Body of pancreas (tissue), 4 donors: ENCODE measurements at regions not wholly inside any gene's neighbourhood (a gene's known extent, or its start where the extent isn't known, plus 50 kb on each side); places are given as distances from the start of the nearest gene placed in this dataset.

ENCODE experiments used
- ATAC-seq: fragments of 150-250 bp; one replicate; pipeline ENCODE4 v1.9.1; 2016
- DNase-seq, 4 donors: peaks; one replicate each; pipeline ENCODE4 v3.0.0-alpha.2; 2019
- H3K27ac ChIP-seq, 4 donors: fragments of 200-600 bp; sonication (generic); 1 replicate in 3 of 4; 2 replicates in 1 of 4; pipeline versions ENCODE4 v1.5.1 to v1.6.1; 2016 to 2019; ENCODE audit warnings: mild to moderate bottlenecking in 1 of 4, mixed read lengths in 1 of 4, moderate library complexity in 1 of 4
- H3K27me3 ChIP-seq, 2 donors: fragments of 200-600 bp; sonication (generic); one replicate each; pipeline ENCODE4 v1.6.0; 2016; ENCODE audit warnings: mild to moderate bottlenecking in 1 of 2
- H3K36me3 ChIP-seq, 2 donors: fragments of 200-600 bp; sonication (generic); replicated peaks in 1 of 2; 2 replicates each; pipeline ENCODE4 v1.5.1; 2016; ENCODE audit warnings: low read depth in 2 of 2; ENCODE audit not compliant: insufficient read depth in 1 of 2
- H3K4me1 ChIP-seq: fragments of 200-600 bp; sonication (generic); one replicate; pipeline ENCODE4 v1.6.0; 2016
- H3K4me3 ChIP-seq, 2 donors: fragments of 200-600 bp; sonication (generic); 1 replicate in 1 of 2; 2 replicates in 1 of 2; pipeline ENCODE4 v1.5.1; 2016 to 2019
- H3K9me3 ChIP-seq, 3 donors: fragments of 200-600 bp; sonication (generic); 1 replicate in 2 of 3; 2 replicates in 1 of 3; pipeline ENCODE4 v1.5.1; 2016
- POLR2A ChIP-seq, 3 donors: fragments of 450-650 bp; IDR thresholded peaks; one replicate each; pipeline ENCODE4 v1.6.1; 2016; ENCODE audit warnings: antibody characterized with exemption in 3 of 3, mild to moderate bottlenecking in 2 of 3
- WGBS, 2 donors: methylation state at CpG; one replicate each; pipeline ENCODE4 v1.1.5; 2017; 5-methylcytosine and 5-hydroxymethylcytosine counted together
- intact Hi-C: fragments of 100-400 bp; cut with DNase I; formaldehyde crosslinking; loops from one replicate; pipeline ENCODE4 v1.15.1; 2023
- TF ChIP-seq, protein P1 (sequence below), 7 experiments: fragments of 450-650 bp in 4 of 7; fragments of 200-600 bp in 3 of 7; sonication (generic) in 3 of 7; IDR thresholded peaks; one replicate each; pipeline ENCODE4 v1.5.1; 2016 to 2019; ENCODE audit warnings: antibody characterized with exemption in 7 of 7

DNA sequence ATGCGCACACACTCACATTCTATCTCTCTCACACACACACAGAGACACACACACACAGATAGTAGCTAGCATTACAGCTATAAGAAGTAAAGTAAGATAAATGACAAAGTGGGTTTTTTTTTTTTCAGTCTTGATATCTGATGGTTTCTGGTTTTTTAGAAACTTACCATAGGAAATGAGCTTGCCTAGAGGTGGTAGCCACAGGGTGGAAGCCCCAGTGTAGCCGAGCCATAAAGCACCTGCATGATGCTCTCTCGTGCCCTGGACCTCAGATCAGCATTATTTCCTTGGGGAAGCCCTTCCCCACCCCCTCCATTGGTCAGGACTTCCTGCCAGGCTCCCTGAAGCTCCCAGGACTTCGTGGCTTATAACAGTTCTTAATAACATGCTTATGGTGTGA, 264.3 kb upstream of the C16orf82 start:
- H3K36me3 ChIP-seq = no peaks in the 10 kb centered on the region
- H3K4me1 ChIP-seq = no peaks in the 10 kb centered on the region
- 8 to 19% methylated on average over 4 of the region's 4 CpGs for WGBS, 2 donors
- H3K9me3 ChIP-seq = no peaks in the 10 kb centered on the region
- DNase-seq (no peak), ATAC-seq (no peak)
- H3K27ac ChIP-seq = no peak overlapping the region
- TF ChIP-seq, protein P1, sequence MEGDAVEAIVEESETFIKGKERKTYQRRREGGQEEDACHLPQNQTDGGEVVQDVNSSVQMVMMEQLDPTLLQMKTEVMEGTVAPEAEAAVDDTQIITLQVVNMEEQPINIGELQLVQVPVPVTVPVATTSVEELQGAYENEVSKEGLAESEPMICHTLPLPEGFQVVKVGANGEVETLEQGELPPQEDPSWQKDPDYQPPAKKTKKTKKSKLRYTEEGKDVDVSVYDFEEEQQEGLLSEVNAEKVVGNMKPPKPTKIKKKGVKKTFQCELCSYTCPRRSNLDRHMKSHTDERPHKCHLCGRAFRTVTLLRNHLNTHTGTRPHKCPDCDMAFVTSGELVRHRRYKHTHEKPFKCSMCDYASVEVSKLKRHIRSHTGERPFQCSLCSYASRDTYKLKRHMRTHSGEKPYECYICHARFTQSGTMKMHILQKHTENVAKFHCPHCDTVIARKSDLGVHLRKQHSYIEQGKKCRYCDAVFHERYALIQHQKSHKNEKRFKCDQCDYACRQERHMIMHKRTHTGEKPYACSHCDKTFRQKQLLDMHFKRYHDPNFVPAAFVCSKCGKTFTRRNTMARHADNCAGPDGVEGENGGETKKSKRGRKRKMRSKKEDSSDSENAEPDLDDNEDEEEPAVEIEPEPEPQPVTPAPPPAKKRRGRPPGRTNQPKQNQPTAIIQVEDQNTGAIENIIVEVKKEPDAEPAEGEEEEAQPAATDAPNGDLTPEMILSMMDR (IDR thresholded peaks at IDR 0.05) = no peak
- no peak for TF ChIP-seq POLR2A (IDR thresholded peaks at IDR 0.05)
- no peak overlapping the region for H3K4me3 ChIP-seq
- H3K27me3 ChIP-seq = no peaks in the 10 kb centered on the region
- intact Hi-C loops = no loop called here

DNA sequence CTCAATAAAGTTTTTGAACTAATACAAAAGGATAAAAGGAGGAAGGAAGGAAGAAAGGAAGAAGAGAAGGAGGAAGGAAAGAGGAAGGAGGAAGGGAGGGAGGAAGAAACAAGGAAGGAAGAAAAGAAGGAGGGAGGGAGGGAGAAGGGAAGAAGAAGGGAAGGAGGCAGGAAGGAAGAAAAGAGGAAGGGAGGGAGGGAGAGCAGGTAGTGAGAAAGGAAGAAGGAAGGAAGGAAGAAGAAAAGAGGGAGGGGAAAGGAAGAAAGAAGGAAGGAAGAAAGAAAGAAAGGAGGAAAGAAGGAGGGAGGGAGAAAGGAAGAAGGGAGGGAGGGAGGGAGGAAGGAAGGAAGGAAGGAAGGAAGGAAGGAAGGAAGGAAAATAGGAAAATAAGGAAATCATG, 263.8 kb upstream of the C16orf82 start:
- no peak overlapping the region for H3K4me3 ChIP-seq
- no peak overlapping the region for H3K27ac ChIP-seq
- no peaks in the 10 kb centered on the region for H3K36me3 ChIP-seq
- no peak for TF ChIP-seq POLR2A (IDR thresholded peaks at IDR 0.05)
- TF ChIP-seq, protein P1 (IDR thresholded peaks at IDR 0.05) = no peak
- H3K9me3 ChIP-seq = no peaks in the 10 kb centered on the region
- ATAC-seq = no peak
- no peak for DNase-seq
- intact Hi-C loops = no loop called here
- no peaks in the 10 kb centered on the region for H3K27me3 ChIP-seq
- H3K4me1 ChIP-seq = no peaks in the 10 kb centered on the region

- ATAC-seq = no peak
- H3K27ac ChIP-seq = no peak overlapping the region
- 59 to 66% methylated on average over 6 of the region's 6 CpGs for WGBS, 2 donors
- no peak for TF ChIP-seq POLR2A (IDR thresholded peaks at IDR 0.05)
- intact Hi-C loops = no loop called here
- H3K36me3 ChIP-seq = no peaks in the 10 kb centered on the region
- no peaks in the 10 kb centered on the region for H3K9me3 ChIP-seq
- H3K27me3 ChIP-seq = no peaks in the 10 kb centered on the region
- DNase-seq = no peak
- H3K4me3 ChIP-seq = no peak overlapping the region
- no peaks in the 10 kb centered on the region for H3K4me1 ChIP-seq
Observed at GRCh38 chr16:26806657-26807056, 260.1 kb upstream of the C16orf82 start.

- TF ChIP-seq POLR2A (IDR thresholded peaks at IDR 0.05) = no peak
- TF ChIP-seq, protein P1 (IDR thresholded peaks at IDR 0.05) = no peak
- 39 to 45% methylated on average over 2 of the region's 2 CpGs for WGBS, 2 donors
- no peak overlapping the region for H3K4me3 ChIP-seq
- no peak for ATAC-seq
- H3K27ac ChIP-seq = no peak overlapping the region
- no peaks in the 10 kb centered on the region for H3K27me3 ChIP-seq
- intact Hi-C loops = no loop called here
- H3K9me3 ChIP-seq = peaks cover 0 to 4% (median 0%) of the 10 kb centered on the region in 3 donors
- no peaks in the 10 kb centered on the region for H3K36me3 ChIP-seq
- DNase-seq = no peak
- no peaks in the 10 kb centered on the region for H3K4me1 ChIP-seq
Observed at GRCh38 chr16:26809461-26809860, 257.3 kb upstream of the C16orf82 start.

DNA sequence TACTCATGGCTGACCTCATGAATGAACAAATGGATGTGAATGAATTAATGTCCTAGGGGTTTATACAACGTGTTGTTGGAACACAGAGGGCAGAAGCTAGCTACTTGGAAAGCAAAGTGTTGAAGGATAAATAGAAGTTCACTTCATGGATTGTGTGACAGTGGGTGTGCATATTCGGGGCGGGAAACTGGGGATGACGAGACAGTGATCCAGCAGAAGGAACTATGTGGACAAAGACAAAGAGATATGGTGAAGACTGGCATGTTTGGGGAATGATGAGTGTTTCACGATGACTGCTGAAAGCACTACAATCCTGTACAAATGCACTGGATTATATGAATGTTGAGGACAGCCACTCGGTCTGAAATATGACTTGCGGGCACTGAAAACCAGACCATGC, 250.5 kb upstream of the C16orf82 start:
- no peaks in the 10 kb centered on the region for H3K36me3 ChIP-seq
- 46 to 52% methylated on average over 7 of the region's 7 CpGs for WGBS, 2 donors
- DNase-seq = no peak
- ATAC-seq = no peak
- TF ChIP-seq, protein P1 (IDR thresholded peaks at IDR 0.05) = no peak
- no peak for TF ChIP-seq POLR2A (IDR thresholded peaks at IDR 0.05)
- H3K4me3 ChIP-seq = no peak overlapping the region
- H3K27ac ChIP-seq = no peak overlapping the region
- H3K4me1 ChIP-seq = no peaks in the 10 kb centered on the region
- peaks cover 0 to 4% (median 0%) of the 10 kb centered on the region in 3 donors for H3K9me3 ChIP-seq
- no peaks in the 10 kb centered on the region for H3K27me3 ChIP-seq
- intact Hi-C loops = no loop called here
